K562 (cell line): ENCODE measurements at regions not wholly inside any gene's neighbourhood (a gene's known extent, or its start where the extent isn't known, plus 50 kb on each side); places are given as distances from the start of the nearest gene placed in this dataset.

ENCODE experiments used
- ATAC-seq: fragments of 200-7000 bp; cut with Tn5 transposase; 3 replicates; pipeline ENCODE4 v1.9.1; 2020; ENCODE audit warnings: moderate library complexity
- BruUV-seq: library from RNA; stranded (reverse); fragments of 400-500 nt; replicated peaks from 2 replicates; lab custom pipeline; 2021; lab: Mats Ljungman, UMichigan
- CTCF ChIA-PET: fragments of 300-600 bp; formaldehyde crosslinking; extraction: SDS; loops from one replicate; lab custom pipeline; 2021; ENCODE audit warnings: low intra/inter-chr PET ratio; lab: Yijun Ruan, JAX
- POLR2A ChIA-PET: fragments of 300-600, 350-650 bp; sonication (Branson Sonifier 250); formaldehyde crosslinking; extraction: SDS; loops from one replicate; lab custom pipeline; 2021; ENCODE audit warnings: antibody characterized with exemption, inconsistent platforms; lab: Yijun Ruan, JAX
- DNase-seq, 4 experiments: peaks; one replicate each; pipeline versions ENCODE4 v3.0.0 to v3.0.0-alpha.2; 2011 to 2018; ENCODE audit warnings: low spot score in 3 of 4, mixed read lengths in 3 of 4; ENCODE audit errors: extremely low read depth in 1 of 4
- FAIRE-seq: peaks from 2 replicates; lab custom pipeline; 2011; peaks lifted over from hg19 to GRCh38; lab: Jason Lieb, UNC
- H2AFZ ChIP-seq: 2 replicates; pipeline ENCODE4 v1.6.0; 2011; ENCODE audit warnings: low read depth, low read length, control low read depth, inconsistent platforms
- H3K27ac ChIP-seq: fragments of 200-600 bp; 3 replicates; pipeline ENCODE4 v1.8.0; 2011; ENCODE audit warnings: low read depth, mild to moderate bottlenecking, control low read depth, inconsistent platforms, low read length, moderate library complexity, mixed read lengths; ENCODE audit errors: extremely low read depth
- H3K27me3 ChIP-seq, 2 experiments: fragments of 300-600 bp in 1 of 2; 2 replicates in 1 of 2; 3 replicates in 1 of 2; pipeline versions ENCODE4 v1.6.0 to v1.8.0; 2011; ENCODE audit warnings: inconsistent platforms in 2 of 2, low read length in 2 of 2, mild to moderate bottlenecking in 1 of 2, mixed read lengths in 1 of 2, moderate library complexity in 1 of 2; ENCODE audit not compliant: control insufficient read depth in 2 of 2, insufficient read depth in 2 of 2
- H3K36me3 ChIP-seq: fragments of 300-600 bp; 3 replicates; pipeline ENCODE4 v1.8.0; 2011; ENCODE audit warnings: mild to moderate bottlenecking, low read length, inconsistent platforms; ENCODE audit not compliant: control insufficient read depth, insufficient read depth
- H3K4me1 ChIP-seq, 2 experiments: fragments of 200-600 bp in 1 of 2; replicated peaks in 1 of 2; 2 replicates in 1 of 2; 3 replicates in 1 of 2; pipeline versions ENCODE4 v1.5.1 to v1.8.0; 2011; ENCODE audit warnings: inconsistent platforms in 2 of 2, low read length in 2 of 2, mild to moderate bottlenecking in 1 of 2, mixed read lengths in 1 of 2, moderate library complexity in 1 of 2; ENCODE audit not compliant: control insufficient read depth in 2 of 2, insufficient read depth in 2 of 2
- H3K4me2 ChIP-seq: 2 replicates; pipeline ENCODE4 v1.6.1; 2011; ENCODE audit warnings: low read length, control low read depth, inconsistent platforms, mixed read lengths; ENCODE audit not compliant: insufficient read depth
- H3K4me3 ChIP-seq: fragments of 200-600 bp; sonication (generic), shearing (Covaris generic); 2 replicates; pipeline ENCODE4 v1.5.1; 2016; ENCODE audit warnings: control low read depth, inconsistent platforms
- H3K79me2 ChIP-seq: fragments of 200-600 bp; 3 replicates; pipeline ENCODE4 v1.8.0; 2011; ENCODE audit warnings: low read length, inconsistent platforms; ENCODE audit not compliant: control insufficient read depth, insufficient read depth
- H3K9ac ChIP-seq, 2 experiments: 2 replicates each; pipeline versions ENCODE4 v1.6.0 to v1.6.1; 2011; ENCODE audit warnings: low read depth in 2 of 2, low read length in 2 of 2, control low read depth in 1 of 2, inconsistent platforms in 1 of 2, mild to moderate bottlenecking in 1 of 2, mixed read lengths in 1 of 2; ENCODE audit not compliant: insufficient read depth in 1 of 2
- H3K9me1 ChIP-seq: one replicate; pipeline ENCODE4 v1.6.0; 2011; ENCODE audit warnings: inconsistent platforms, mild to moderate bottlenecking, low read length, moderate library complexity; ENCODE audit not compliant: control insufficient read depth, insufficient read depth
- H3K9me3 ChIP-seq: replicated peaks from 2 replicates; pipeline ENCODE4 v1.5.1; 2011; ENCODE audit warnings: low read depth, low read length, inconsistent platforms; ENCODE audit not compliant: control insufficient read depth, insufficient read depth
- H4K20me1 ChIP-seq: replicated peaks from 2 replicates; pipeline ENCODE4 v1.6.1; 2011; ENCODE audit warnings: low read length, inconsistent platforms, mixed read lengths; ENCODE audit not compliant: control insufficient read depth, insufficient read depth
- BHLHE40 ChIP-seq: IDR thresholded peaks from 2 replicates; pipeline ENCODE4 v1.6.1; 2011; ENCODE audit warnings: low read length, improper control_type of control experiment
- HMG20A ChIP-seq: fragments of 450-650 bp; formaldehyde crosslinking; conservative IDR thresholded peaks from 2 replicates; pipeline ENCODE4 v1.4.0; 2020; ENCODE audit warnings: mild to moderate bottlenecking, mixed read lengths
- RBM14 ChIP-seq: fragments of 200-400 bp; formaldehyde crosslinking; IDR thresholded peaks from 2 replicates; pipeline ENCODE4 v1.6.1; 2018; ENCODE audit warnings: low read depth, mild to moderate bottlenecking, low read length, moderate library complexity, borderline replicate concordance; ENCODE audit not compliant: insufficient read depth
- SNAPC5 ChIP-seq: fragments of 250-450 bp; sonication (Bioruptor Pico); IDR thresholded peaks from 2 replicates; pipeline ENCODE4 v1.8.0; 2021; ENCODE audit warnings: moderate library complexity, mild to moderate bottlenecking, inconsistent platforms
- TRIM24 ChIP-seq, 2 experiments: fragments of 450-650 bp; IDR thresholded peaks; 2 replicates each; pipeline ENCODE4 v1.6.1; 2016
- ZNF197 ChIP-seq: fragments of 200-800 bp; sonication (Bioruptor generic); IDR thresholded peaks from 2 replicates; pipeline ENCODE4 v1.6.1; 2016; ENCODE audit warnings: low read depth, missing genetic modification characterization, missing compliant biosample characterization
- ZNF23 ChIP-seq: fragments of 250-450 bp; sonication (Bioruptor Pico); IDR thresholded peaks from 2 replicates; pipeline ENCODE4 v1.4.0; 2020; ENCODE audit warnings: mild to moderate bottlenecking
- ZNF274 ChIP-seq: IDR thresholded peaks from 2 replicates; pipeline ENCODE4 v1.6.1; 2011; ENCODE audit warnings: low read depth, mild to moderate bottlenecking, low read length, moderate library complexity, borderline replicate concordance
- ZNF408 ChIP-seq: fragments of 250-450 bp; sonication (Bioruptor Pico); IDR thresholded peaks from 2 replicates; pipeline ENCODE4 v1.4.0; 2020; ENCODE audit warnings: low read depth, mild to moderate bottlenecking, moderate library complexity
- WGBS: fragments of 100-300 bp; shearing (Covaris generic); methylation state at CpG from one replicate; pipeline ENCODE4 v1.1.6; 2016; ENCODE audit warnings: low coverage, mixed read lengths; ENCODE audit not compliant: insufficient coverage; ENCODE audit errors: missing lambda C conversion rate; 5-methylcytosine and 5-hydroxymethylcytosine counted together
- in situ Hi-C: fragments of 300-500 bp; cut with MboI; formaldehyde crosslinking; loops from 4 replicates; pipeline ENCODE4 v1.15.0; 2018; ENCODE audit warnings: inconsistent platforms, mixed read lengths
- intact Hi-C: fragments of 100-400 bp; cut with micrococcal nuclease; formaldehyde crosslinking; loops from 2 replicates; pipeline ENCODE4 v1.14.2; 2022
- TF ChIP-seq, protein P1 (sequence below): fragments of 250-450 bp; sonication (Bioruptor Pico); IDR thresholded peaks from 2 replicates; pipeline ENCODE4 v1.5.0; 2020; ENCODE audit warnings: mild to moderate bottlenecking, borderline replicate concordance

DNA sequence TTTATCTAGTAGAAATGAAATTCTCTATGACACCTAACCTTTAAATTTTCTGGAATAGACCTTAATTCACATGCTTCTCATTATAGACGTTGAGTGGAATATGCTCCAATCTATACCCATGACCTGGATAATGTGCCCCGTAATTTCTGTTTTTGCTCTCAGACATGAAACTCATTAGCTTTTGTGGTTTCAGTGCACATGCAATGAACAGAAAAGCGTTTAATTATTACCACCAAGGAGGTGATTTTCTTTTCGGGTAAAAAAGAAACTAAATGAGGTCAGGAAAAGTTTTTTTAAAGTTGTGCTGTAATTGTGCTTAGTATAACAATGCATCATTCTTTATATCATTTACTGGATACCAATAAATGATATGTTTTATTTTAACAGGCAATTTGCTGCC lies 1703.9 kb upstream of the TENM3 start:
- no peak overlapping the region for H2AFZ ChIP-seq
- H3K27ac ChIP-seq = no peak overlapping the region
- ChIA-PET POLR2A (no interaction called here), CTCF (no interaction called here)
- BruUV-seq = no TSS peak
- no peak overlapping the region for H3K9ac ChIP-seq
- FAIRE-seq (no peak), DNase-seq (no peak), ATAC-seq (no peak)
- no peak overlapping the region for H3K4me2 ChIP-seq
- no peaks in the 10 kb centered on the region for H3K9me3 ChIP-seq
- no peaks in the 10 kb centered on the region for H3K79me2 ChIP-seq
- no peaks in the 10 kb centered on the region for H3K9me1 ChIP-seq
- no peaks in the 10 kb centered on the region for H4K20me1 ChIP-seq
- intact Hi-C loops = no loop called here
- H3K4me1 ChIP-seq = no peaks in the 10 kb centered on the region
- in situ Hi-C loops = no loop called here
- no peak overlapping the region for H3K4me3 ChIP-seq
- WGBS = 0% methylated on average over 4 of the region's 4 CpGs
- H3K36me3 ChIP-seq = no peaks in the 10 kb centered on the region
- no peaks in the 10 kb centered on the region for H3K27me3 ChIP-seq
- TF ChIP-seq ZNF23 (CRISPR knock-in tag) (no peak), SNAPC5 (CRISPR knock-in tag) (no peak), BHLHE40 (no peak), ZNF408 (no peak), HMG20A (CRISPR knock-in tag) (no peak), TRIM24 (IDR thresholded peaks at IDR 0.05) (no peak), RBM14 (no peak), ZNF197 (CRISPR knock-in tag) (no peak), ZNF274 (no peak)
- TF ChIP-seq, protein P1, sequence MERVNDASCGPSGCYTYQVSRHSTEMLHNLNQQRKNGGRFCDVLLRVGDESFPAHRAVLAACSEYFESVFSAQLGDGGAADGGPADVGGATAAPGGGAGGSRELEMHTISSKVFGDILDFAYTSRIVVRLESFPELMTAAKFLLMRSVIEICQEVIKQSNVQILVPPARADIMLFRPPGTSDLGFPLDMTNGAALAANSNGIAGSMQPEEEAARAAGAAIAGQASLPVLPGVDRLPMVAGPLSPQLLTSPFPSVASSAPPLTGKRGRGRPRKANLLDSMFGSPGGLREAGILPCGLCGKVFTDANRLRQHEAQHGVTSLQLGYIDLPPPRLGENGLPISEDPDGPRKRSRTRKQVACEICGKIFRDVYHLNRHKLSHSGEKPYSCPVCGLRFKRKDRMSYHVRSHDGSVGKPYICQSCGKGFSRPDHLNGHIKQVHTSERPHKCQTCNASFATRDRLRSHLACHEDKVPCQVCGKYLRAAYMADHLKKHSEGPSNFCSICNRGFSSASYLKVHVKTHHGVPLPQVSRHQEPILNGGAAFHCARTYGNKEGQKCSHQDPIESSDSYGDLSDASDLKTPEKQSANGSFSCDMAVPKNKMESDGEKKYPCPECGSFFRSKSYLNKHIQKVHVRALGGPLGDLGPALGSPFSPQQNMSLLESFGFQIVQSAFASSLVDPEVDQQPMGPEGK (CRISPR knock-in tag) = no peak
- TF ChIP-seq, all 486 proteins: peak for 0
